H9 (cell line): ENCODE measurements at regions not wholly inside any gene's neighbourhood (a gene's known extent, or its start where the extent isn't known, plus 50 kb on each side); places are given as distances from the start of the nearest gene placed in this dataset.

ENCODE experiments used
- DNase-seq: peaks from one replicate; pipeline ENCODE4 v3.0.0-alpha.2; 2017
- H2AFZ ChIP-seq: one replicate; pipeline ENCODE4 v1.6.1; 2013; ENCODE audit warnings: mild to moderate bottlenecking, low read length, control low read depth, moderate library complexity
- H2AK5ac ChIP-seq: 2 replicates; pipeline ENCODE4 v1.6.1; 2013; ENCODE audit warnings: low read length, control low read depth, mixed read lengths; ENCODE audit not compliant: insufficient read length
- H2BK120ac ChIP-seq: one replicate; pipeline ENCODE4 v1.6.1; 2013; ENCODE audit warnings: low read depth, mild to moderate bottlenecking, low read length, control low read depth, inconsistent platforms; ENCODE audit not compliant: poor library complexity, severe bottlenecking
- H2BK12ac ChIP-seq: 2 replicates; pipeline ENCODE4 v1.6.1; 2013; ENCODE audit warnings: low read length, control low read depth, mixed read lengths, low read depth; ENCODE audit not compliant: insufficient read length
- H2BK15ac ChIP-seq: 2 replicates; pipeline ENCODE4 v1.6.1; 2013; ENCODE audit warnings: low read depth, low read length, control low read depth
- H2BK20ac ChIP-seq: one replicate; pipeline ENCODE4 v1.6.1; 2013; ENCODE audit warnings: low read depth, mild to moderate bottlenecking, low read length, control low read depth, inconsistent platforms; ENCODE audit not compliant: poor library complexity, severe bottlenecking
- H2BK5ac ChIP-seq: 2 replicates; pipeline ENCODE4 v1.6.1; 2013; ENCODE audit warnings: low read length, control low read depth, mixed read lengths; ENCODE audit not compliant: insufficient read length
- H3K14ac ChIP-seq: 2 replicates; pipeline ENCODE4 v1.6.1; 2013; ENCODE audit warnings: low read length, control low read depth; ENCODE audit not compliant: insufficient read depth
- H3K18ac ChIP-seq: 2 replicates; pipeline ENCODE4 v1.6.1; 2013; ENCODE audit warnings: low read depth, mild to moderate bottlenecking, mixed read lengths, low read length, control low read depth; ENCODE audit not compliant: insufficient read length
- H3K23ac ChIP-seq: 2 replicates; pipeline ENCODE4 v1.6.1; 2013; ENCODE audit warnings: low read length, control low read depth, mixed read lengths, low read depth; ENCODE audit not compliant: insufficient read length
- H3K23me2 ChIP-seq: 2 replicates; pipeline ENCODE4 v1.6.1; 2013; ENCODE audit warnings: low read depth, mild to moderate bottlenecking, mixed read lengths, low read length, control low read depth; ENCODE audit not compliant: insufficient read length, poor library complexity, severe bottlenecking
- H3K27ac ChIP-seq: 2 replicates; pipeline ENCODE4 v1.5.1; 2013; ENCODE audit warnings: low read length, control low read depth, mixed read lengths, low read depth; ENCODE audit not compliant: insufficient read length
- H3K27me3 ChIP-seq: 2 replicates; pipeline ENCODE4 v1.6.1; 2013; ENCODE audit warnings: low read length, control low read depth, inconsistent platforms; ENCODE audit not compliant: insufficient read depth
- H3K4ac ChIP-seq: 2 replicates; pipeline ENCODE4 v1.6.1; 2013; ENCODE audit warnings: low read depth, mild to moderate bottlenecking, control low read depth, inconsistent platforms, low read length, moderate library complexity
- H3K4me1 ChIP-seq: 2 replicates; pipeline ENCODE4 v1.6.1; 2013; ENCODE audit warnings: low read length, control low read depth, inconsistent platforms; ENCODE audit not compliant: insufficient read depth
- H3K4me2 ChIP-seq: 2 replicates; pipeline ENCODE4 v1.6.1; 2013; ENCODE audit warnings: low read length, control low read depth, mixed read lengths; ENCODE audit not compliant: insufficient read length, insufficient read depth
- H3K56ac ChIP-seq: 2 replicates; pipeline ENCODE4 v1.6.1; 2013; ENCODE audit warnings: low read depth, mild to moderate bottlenecking, mixed read lengths, low read length, control low read depth; ENCODE audit not compliant: insufficient read length
- H3K79me1 ChIP-seq: 2 replicates; pipeline ENCODE4 v1.6.1; 2013; ENCODE audit warnings: low read depth, mild to moderate bottlenecking, moderate library complexity, low read length, control low read depth, inconsistent platforms; ENCODE audit not compliant: insufficient read depth, poor library complexity, severe bottlenecking
- H3K79me2 ChIP-seq: 2 replicates; pipeline ENCODE4 v1.6.1; 2013; ENCODE audit warnings: low read length, control low read depth, inconsistent platforms; ENCODE audit not compliant: insufficient read depth
- H3K9ac ChIP-seq: 2 replicates; pipeline ENCODE4 v1.6.1; 2013; ENCODE audit warnings: low read length, control low read depth, mixed read lengths; ENCODE audit not compliant: insufficient read length; ENCODE audit errors: extremely low read depth
- H3K9me3 ChIP-seq: one replicate; pipeline ENCODE4 v1.6.1; 2013; ENCODE audit warnings: low read depth, low read length, inconsistent platforms; ENCODE audit not compliant: control insufficient read depth
- H3T11ph ChIP-seq: one replicate; pipeline ENCODE4 v1.6.1; 2013; ENCODE audit warnings: mild to moderate bottlenecking, low read length, control low read depth, inconsistent platforms
- H4K20me1 ChIP-seq: one replicate; pipeline ENCODE4 v1.6.1; 2013; ENCODE audit not compliant: control insufficient read depth, insufficient read length, insufficient read depth
- H4K5ac ChIP-seq: 2 replicates; pipeline ENCODE4 v1.6.1; 2013; ENCODE audit warnings: low read depth, mild to moderate bottlenecking, mixed read lengths, low read length, control low read depth; ENCODE audit not compliant: insufficient read length
- H4K8ac ChIP-seq: replicated peaks from 2 replicates; pipeline ENCODE4 v1.6.1; 2013; ENCODE audit warnings: low read length, control low read depth, mixed read lengths, low read depth; ENCODE audit not compliant: insufficient read length
- H4K91ac ChIP-seq: 2 replicates; pipeline ENCODE4 v1.6.1; 2013; ENCODE audit warnings: low read depth, mild to moderate bottlenecking, moderate library complexity, mixed read lengths, low read length, control low read depth; ENCODE audit not compliant: insufficient read length
- H3K27ac Mint-ChIP-seq, 3 experiments: 2 replicates in 2 of 3; 3 replicates in 1 of 3; pipeline ENCODE4 v1.8.0; 2020 to 2021; ENCODE audit warnings: mixed read lengths in 3 of 3, mild to moderate bottlenecking in 1 of 3, moderate library complexity in 1 of 3
- H3K27me3 Mint-ChIP-seq: 2 replicates; pipeline ENCODE4 v1.8.0; 2021; ENCODE audit warnings: low read depth, mild to moderate bottlenecking, moderate library complexity, mixed read lengths
- H3K36me3 Mint-ChIP-seq, 3 experiments: 2 replicates in 2 of 3; 3 replicates in 1 of 3; pipeline ENCODE4 v1.8.0; 2020 to 2021; ENCODE audit warnings: low read depth in 3 of 3, mixed read lengths in 3 of 3; ENCODE audit not compliant: insufficient read depth in 1 of 3
- H3K4me1 Mint-ChIP-seq, 2 experiments: 2 replicates each; pipeline ENCODE4 v1.8.0; 2020; ENCODE audit warnings: mixed read lengths in 2 of 2
- H3K4me3 Mint-ChIP-seq, 2 experiments: 2 replicates in 1 of 2; 3 replicates in 1 of 2; pipeline ENCODE4 v1.8.0; 2020 to 2021; ENCODE audit warnings: mild to moderate bottlenecking in 2 of 2, mixed read lengths in 2 of 2, moderate library complexity in 1 of 2
- H3K9me3 Mint-ChIP-seq, 2 experiments: 2 replicates in 1 of 2; 3 replicates in 1 of 2; pipeline ENCODE4 v1.8.0; 2020; ENCODE audit warnings: mild to moderate bottlenecking in 2 of 2, mixed read lengths in 2 of 2, moderate library complexity in 1 of 2
- WGBS: extraction: QIAGEN DNeasy Blood & Tissue Kit; methylation state at CpG from one replicate; pipeline ENCODE4 v1.1.7; 2013; ENCODE audit warnings: missing lambda C conversion rate, low lambda C conversion rate, mixed read lengths; ENCODE audit not compliant: insufficient read length; ENCODE audit errors: extremely low coverage; 5-methylcytosine and 5-hydroxymethylcytosine counted together
- TF ChIP-seq, protein P1 (sequence below): fragments of 200-600 bp; sonication (generic); conservative IDR thresholded peaks from 3 replicates; pipeline ENCODE4 v1.8.0; 2021; ENCODE audit warnings: antibody characterized with exemption, mild to moderate bottlenecking

GRCh38 chr6:40039042-40039441 lies 104.8 kb upstream of the MOCS1 start:
- Histone ChIP-seq H3T11ph (no peak overlapping the region), H2BK15ac (no peak overlapping the region), H2BK12ac (no peak overlapping the region), H3K79me2 (no peaks in the 10 kb centered on the region), H3K23ac (no peak overlapping the region), H4K20me1 (no peaks in the 10 kb centered on the region), H3K79me1 (no peaks in the 10 kb centered on the region), H3K27ac (no peak overlapping the region), H3K9ac (no peak overlapping the region), H2AFZ (no peak overlapping the region), H3K27me3 (no peaks in the 10 kb centered on the region), H3K4me1 (peaks cover 2% of the 10 kb centered on the region; the same call in 1 of the 2 replicates), H3K14ac (no peak overlapping the region), H2BK20ac (no peak overlapping the region), H3K4me2 (no peak overlapping the region), H3K18ac (no peak overlapping the region), H2AK5ac (no peak overlapping the region), H3K4ac (no peak overlapping the region), H3K23me2 (no peaks in the 10 kb centered on the region), H4K8ac (no peak overlapping the region), H4K5ac (no peak overlapping the region), H3K56ac (no peak overlapping the region), H3K9me3 (no peaks in the 10 kb centered on the region), H4K91ac (no peak overlapping the region), H2BK120ac (no peak overlapping the region), H2BK5ac (no peak overlapping the region)
- DNase-seq, result no peak
- Mint-ChIP-seq H3K36me3 (peaks cover 0 to 13% (median 6%) of the 10 kb centered on the region in 3 experiments; a peak in 3 of 7 replicates), H3K9me3 (peaks cover 9 to 10% of the 10 kb centered on the region in 2 experiments), H3K4me3 (no peak overlapping the region), H3K4me1 (peaks cover 12 to 17% of the 10 kb centered on the region in 2 experiments), H3K27me3 (peaks cover 5% of the 10 kb centered on the region), H3K27ac (no peak overlapping the region)
- no CpG with 5 or more reads among the region's 3 CpGs for WGBS
- TF ChIP-seq, protein P1, sequence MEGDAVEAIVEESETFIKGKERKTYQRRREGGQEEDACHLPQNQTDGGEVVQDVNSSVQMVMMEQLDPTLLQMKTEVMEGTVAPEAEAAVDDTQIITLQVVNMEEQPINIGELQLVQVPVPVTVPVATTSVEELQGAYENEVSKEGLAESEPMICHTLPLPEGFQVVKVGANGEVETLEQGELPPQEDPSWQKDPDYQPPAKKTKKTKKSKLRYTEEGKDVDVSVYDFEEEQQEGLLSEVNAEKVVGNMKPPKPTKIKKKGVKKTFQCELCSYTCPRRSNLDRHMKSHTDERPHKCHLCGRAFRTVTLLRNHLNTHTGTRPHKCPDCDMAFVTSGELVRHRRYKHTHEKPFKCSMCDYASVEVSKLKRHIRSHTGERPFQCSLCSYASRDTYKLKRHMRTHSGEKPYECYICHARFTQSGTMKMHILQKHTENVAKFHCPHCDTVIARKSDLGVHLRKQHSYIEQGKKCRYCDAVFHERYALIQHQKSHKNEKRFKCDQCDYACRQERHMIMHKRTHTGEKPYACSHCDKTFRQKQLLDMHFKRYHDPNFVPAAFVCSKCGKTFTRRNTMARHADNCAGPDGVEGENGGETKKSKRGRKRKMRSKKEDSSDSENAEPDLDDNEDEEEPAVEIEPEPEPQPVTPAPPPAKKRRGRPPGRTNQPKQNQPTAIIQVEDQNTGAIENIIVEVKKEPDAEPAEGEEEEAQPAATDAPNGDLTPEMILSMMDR, result no peak
